SK-N-SH treated with all-trans-retinoic acid at 6 μM for 48 hours (cell line): ENCODE measurements at regions not wholly inside any gene's neighbourhood (a gene's known extent, or its start where the extent isn't known, plus 50 kb on each side); places are given as distances from the start of the nearest gene placed in this dataset.

Experiments used
- ATAC-seq: fragments of 200-7000 bp; cut with Tn5 transposase; 3 replicates; pipeline ENCODE4 v1.9.1; 2020; ENCODE audit warnings: mild to moderate bottlenecking, moderate library complexity
- ARNTL ChIP-seq: fragments of 450-650 bp; formaldehyde crosslinking; IDR thresholded peaks from 2 replicates; pipeline ENCODE4 v1.5.0; 2020; ENCODE audit warnings: low read depth, mild to moderate bottlenecking, moderate library complexity, borderline replicate concordance
- BACH2 ChIP-seq: fragments of 250-450 bp; sonication (Bioruptor Pico); IDR thresholded peaks from 2 replicates; pipeline ENCODE4 v1.9.0; 2021; ENCODE audit warnings: mild to moderate bottlenecking, borderline replicate concordance
- CREB5 ChIP-seq: fragments of 250-450 bp; sonication (Bioruptor Pico); IDR thresholded peaks from 2 replicates; pipeline ENCODE4 v1.5.1; 2020; ENCODE audit warnings: low read depth, mild to moderate bottlenecking, moderate library complexity
- CSDC2 ChIP-seq: fragments of 250-450 bp; sonication (Bioruptor Pico); IDR thresholded peaks from 2 replicates; pipeline ENCODE4 v1.5.0; 2020; ENCODE audit warnings: mild to moderate bottlenecking, moderate library complexity
- ESRRG ChIP-seq: fragments of 250-450 bp; sonication (Bioruptor Pico); IDR thresholded peaks from 2 replicates; pipeline ENCODE4 v1.6.1; 2021; ENCODE audit warnings: mild to moderate bottlenecking
- GLIS3 ChIP-seq: fragments of 250-450 bp; sonication (Bioruptor Pico); IDR thresholded peaks from 2 replicates; pipeline ENCODE4 v1.5.0; 2020; ENCODE audit warnings: mild to moderate bottlenecking, moderate library complexity
- ISL1 ChIP-seq: fragments of 250-450 bp; sonication (Bioruptor Pico); IDR thresholded peaks from 2 replicates; pipeline ENCODE4 v2.1.2; 2022; ENCODE audit warnings: mild to moderate bottlenecking, moderate library complexity
- OSR1 ChIP-seq: fragments of 250-450 bp; sonication (Bioruptor Pico); IDR thresholded peaks from 2 replicates; pipeline ENCODE4 v1.8.0; 2022; ENCODE audit warnings: moderate library complexity, mild to moderate bottlenecking, inconsistent platforms
- PATZ1 ChIP-seq: fragments of 250-450 bp; sonication (Bioruptor Pico); IDR thresholded peaks from 2 replicates; pipeline ENCODE4 v1.8.0; 2020; ENCODE audit warnings: mild to moderate bottlenecking, moderate library complexity, borderline replicate concordance
- PPARA ChIP-seq: fragments of 250-450 bp; sonication (Bioruptor Pico); IDR thresholded peaks from 2 replicates; pipeline ENCODE4 v1.5.0; 2020; ENCODE audit warnings: mild to moderate bottlenecking, borderline replicate concordance
- RARB ChIP-seq: fragments of 250-450 bp; sonication (Bioruptor Pico); IDR thresholded peaks from 2 replicates; pipeline ENCODE4 v1.8.0; 2021; ENCODE audit warnings: mild to moderate bottlenecking, moderate library complexity
- SNAI2 ChIP-seq: fragments of 250-450 bp; sonication (Bioruptor Pico); IDR thresholded peaks from 2 replicates; pipeline ENCODE4 v1.5.0; 2020; ENCODE audit warnings: mild to moderate bottlenecking, moderate library complexity
- TCF4 ChIP-seq: fragments of 250-450 bp; sonication (Bioruptor Pico); IDR thresholded peaks from 2 replicates; pipeline ENCODE4 v1.8.0; 2021; ENCODE audit warnings: mild to moderate bottlenecking, moderate library complexity, borderline replicate concordance
- ZC3H10 ChIP-seq: fragments of 250-450 bp; sonication (Bioruptor Pico); IDR thresholded peaks from 2 replicates; pipeline ENCODE4 v1.5.1; 2021; ENCODE audit warnings: mild to moderate bottlenecking, moderate library complexity
- ZFP30 ChIP-seq: fragments of 450-650 bp; formaldehyde crosslinking; IDR thresholded peaks from 2 replicates; pipeline ENCODE4 v1.5.0; 2022; ENCODE audit warnings: mild to moderate bottlenecking, moderate library complexity
- ZNF565 ChIP-seq: fragments of 450-650 bp; formaldehyde crosslinking; conservative IDR thresholded peaks from 2 replicates; pipeline ENCODE4 v1.5.0; 2020; ENCODE audit warnings: low read depth, mild to moderate bottlenecking, moderate library complexity
- ZNF70 ChIP-seq: fragments of 450-650 bp; formaldehyde crosslinking; IDR thresholded peaks from 2 replicates; pipeline ENCODE4 v1.5.0; 2020; ENCODE audit warnings: mild to moderate bottlenecking, moderate library complexity
- ZNF8 ChIP-seq: fragments of 450-650 bp; formaldehyde crosslinking; IDR thresholded peaks from 2 replicates; pipeline ENCODE4 v1.5.0; 2020; ENCODE audit warnings: mild to moderate bottlenecking, moderate library complexity
- TF ChIP-seq, protein P1 (sequence below): fragments of 250-450 bp; sonication (Bioruptor Pico); IDR thresholded peaks from 2 replicates; pipeline ENCODE4 v1.8.0; 2021; ENCODE audit warnings: low read depth, mild to moderate bottlenecking, moderate library complexity, borderline replicate concordance
- TF ChIP-seq, protein P2 (sequence below): fragments of 250-450 bp; sonication (Bioruptor Pico); IDR thresholded peaks from 2 replicates; pipeline ENCODE4 v1.5.0; 2020; ENCODE audit warnings: mild to moderate bottlenecking, moderate library complexity

DNA sequence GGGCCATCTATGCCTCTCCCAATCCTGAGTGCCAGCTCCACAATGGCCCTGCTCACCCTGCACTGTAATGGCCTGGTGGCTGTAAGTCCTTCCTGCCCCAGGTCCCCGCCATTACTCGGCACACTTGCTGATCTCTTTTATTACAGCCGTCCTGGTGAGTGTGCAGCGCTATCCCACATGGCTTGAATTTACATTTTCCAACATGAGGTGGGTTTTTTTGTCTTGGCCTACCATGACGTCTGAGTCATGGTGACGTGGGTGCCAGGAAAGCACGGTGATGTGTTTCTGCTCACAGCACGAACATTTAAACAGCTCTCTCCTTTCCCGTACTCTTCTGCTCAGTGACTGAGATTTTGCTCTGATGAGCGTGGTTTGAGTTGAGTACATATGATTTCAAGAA, 55.2 kb upstream of the FOXF1 start:
- ATAC-seq = no peak
- TF ChIP-seq ARNTL (no peak), ZFP30 (no peak), ZC3H10 (CRISPR knock-in tag) (no peak), PATZ1 (no peak), GLIS3 (CRISPR knock-in tag) (no peak), OSR1 (CRISPR knock-in tag) (no peak), SNAI2 (CRISPR knock-in tag) (no peak), ZNF565 (CRISPR knock-in tag) (no peak), TCF4 (CRISPR knock-in tag) (no peak), CREB5 (CRISPR knock-in tag) (no peak), RARB (CRISPR knock-in tag) (no peak), PPARA (CRISPR knock-in tag) (no peak), ESRRG (CRISPR knock-in tag) (no peak), ZNF70 (no peak), BACH2 (no peak), CSDC2 (no peak), ISL1 (CRISPR knock-in tag) (no peak)

DNA sequence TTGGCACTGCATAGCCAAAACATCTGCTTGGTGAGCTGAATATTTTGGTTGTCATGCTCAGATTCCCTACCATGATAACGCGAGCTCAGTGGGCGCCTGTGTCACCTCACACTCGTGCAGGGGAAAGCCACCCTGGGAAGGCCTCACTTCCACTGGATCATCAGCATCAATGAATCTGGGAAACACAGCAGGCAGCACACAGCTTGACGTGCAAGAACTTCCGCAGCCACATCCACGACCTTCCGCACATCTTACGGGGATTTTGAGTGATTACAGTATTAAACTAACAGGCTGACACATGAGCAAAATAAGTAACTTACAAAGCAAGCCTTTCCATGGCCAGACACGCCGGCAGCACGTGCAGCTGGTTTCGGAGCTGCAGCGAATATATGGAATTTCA, 54.7 kb upstream of the FOXF1 start:
- ATAC-seq = no peak
- TF ChIP-seq ZNF8 (CRISPR knock-in tag) = no peak
- TF ChIP-seq, protein P1, sequence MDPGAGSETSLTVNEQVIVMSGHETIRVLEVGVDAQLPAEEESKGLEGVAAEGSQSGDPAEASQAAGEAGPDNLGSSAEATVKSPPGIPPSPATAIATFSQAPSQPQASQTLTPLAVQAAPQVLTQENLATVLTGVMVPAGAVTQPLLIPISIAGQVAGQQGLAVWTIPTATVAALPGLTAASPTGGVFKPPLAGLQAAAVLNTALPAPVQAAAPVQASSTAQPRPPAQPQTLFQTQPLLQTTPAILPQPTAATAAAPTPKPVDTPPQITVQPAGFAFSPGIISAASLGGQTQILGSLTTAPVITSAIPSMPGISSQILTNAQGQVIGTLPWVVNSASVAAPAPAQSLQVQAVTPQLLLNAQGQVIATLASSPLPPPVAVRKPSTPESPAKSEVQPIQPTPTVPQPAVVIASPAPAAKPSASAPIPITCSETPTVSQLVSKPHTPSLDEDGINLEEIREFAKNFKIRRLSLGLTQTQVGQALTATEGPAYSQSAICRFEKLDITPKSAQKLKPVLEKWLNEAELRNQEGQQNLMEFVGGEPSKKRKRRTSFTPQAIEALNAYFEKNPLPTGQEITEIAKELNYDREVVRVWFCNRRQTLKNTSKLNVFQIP (CRISPR knock-in tag) = no peak
- TF ChIP-seq RARB (CRISPR knock-in tag) = no peak
- TF ChIP-seq CSDC2 = no peak
- no peak for TF ChIP-seq SNAI2 (CRISPR knock-in tag)
- no peak for TF ChIP-seq PATZ1
- TF ChIP-seq TCF4 (CRISPR knock-in tag) = no peak

DNA sequence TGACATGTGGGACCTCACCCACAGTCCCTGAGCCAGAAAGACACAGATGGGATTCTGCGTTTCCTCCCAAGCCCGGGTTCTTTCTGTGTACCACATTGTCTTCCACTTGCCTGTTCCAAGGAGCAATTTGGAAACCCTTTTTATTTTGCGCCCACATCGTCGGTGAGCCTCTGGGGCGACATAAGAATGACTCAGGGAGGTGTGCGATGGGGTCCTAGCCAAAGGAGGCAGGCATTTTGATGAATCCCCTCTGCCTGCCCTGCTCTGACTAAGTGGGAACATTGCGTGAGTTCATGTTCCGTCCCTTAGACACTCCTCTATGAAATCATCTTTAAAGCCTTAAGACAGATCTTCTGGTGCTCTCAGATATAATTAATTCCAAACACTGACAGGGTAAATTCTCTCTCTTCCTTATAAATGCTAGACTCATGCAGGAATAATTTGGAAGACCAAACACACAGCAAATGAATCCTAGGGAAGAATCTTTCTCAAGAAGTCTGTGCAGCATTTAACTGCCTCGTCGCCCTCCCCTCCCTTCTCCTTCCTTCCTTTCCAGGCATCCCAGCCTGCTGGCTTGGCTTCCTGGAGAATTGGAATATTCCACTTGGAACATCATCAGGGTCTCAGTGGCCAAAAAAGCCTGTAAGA, 52.7 kb upstream of the FOXF1 start:
- no peak for ATAC-seq
- TF ChIP-seq GLIS3 (CRISPR knock-in tag) (no peak), RARB (CRISPR knock-in tag) (no peak), SNAI2 (CRISPR knock-in tag) (no peak), BACH2 (no peak), PPARA (CRISPR knock-in tag) (no peak), TCF4 (CRISPR knock-in tag) (no peak), OSR1 (CRISPR knock-in tag) (no peak)
- TF ChIP-seq, protein P2, sequence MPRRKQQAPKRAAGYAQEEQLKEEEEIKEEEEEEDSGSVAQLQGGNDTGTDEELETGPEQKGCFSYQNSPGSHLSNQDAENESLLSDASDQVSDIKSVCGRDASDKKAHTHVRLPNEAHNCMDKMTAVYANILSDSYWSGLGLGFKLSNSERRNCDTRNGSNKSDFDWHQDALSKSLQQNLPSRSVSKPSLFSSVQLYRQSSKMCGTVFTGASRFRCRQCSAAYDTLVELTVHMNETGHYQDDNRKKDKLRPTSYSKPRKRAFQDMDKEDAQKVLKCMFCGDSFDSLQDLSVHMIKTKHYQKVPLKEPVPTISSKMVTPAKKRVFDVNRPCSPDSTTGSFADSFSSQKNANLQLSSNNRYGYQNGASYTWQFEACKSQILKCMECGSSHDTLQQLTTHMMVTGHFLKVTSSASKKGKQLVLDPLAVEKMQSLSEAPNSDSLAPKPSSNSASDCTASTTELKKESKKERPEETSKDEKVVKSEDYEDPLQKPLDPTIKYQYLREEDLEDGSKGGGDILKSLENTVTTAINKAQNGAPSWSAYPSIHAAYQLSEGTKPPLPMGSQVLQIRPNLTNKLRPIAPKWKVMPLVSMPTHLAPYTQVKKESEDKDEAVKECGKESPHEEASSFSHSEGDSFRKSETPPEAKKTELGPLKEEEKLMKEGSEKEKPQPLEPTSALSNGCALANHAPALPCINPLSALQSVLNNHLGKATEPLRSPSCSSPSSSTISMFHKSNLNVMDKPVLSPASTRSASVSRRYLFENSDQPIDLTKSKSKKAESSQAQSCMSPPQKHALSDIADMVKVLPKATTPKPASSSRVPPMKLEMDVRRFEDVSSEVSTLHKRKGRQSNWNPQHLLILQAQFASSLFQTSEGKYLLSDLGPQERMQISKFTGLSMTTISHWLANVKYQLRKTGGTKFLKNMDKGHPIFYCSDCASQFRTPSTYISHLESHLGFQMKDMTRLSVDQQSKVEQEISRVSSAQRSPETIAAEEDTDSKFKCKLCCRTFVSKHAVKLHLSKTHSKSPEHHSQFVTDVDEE (CRISPR knock-in tag) = no peak
